ENCODE measurements at regions not wholly inside any gene's neighbourhood (a gene's known extent, or its start where the extent isn't known, plus 50 kb on each side); places are given as distances from the start of the nearest gene placed in this dataset.

GRCh38 chr2:167708998-167709397 is 538.4 kb downstream of the STK39 start:
- Histone ChIP-seq H3K18ac (ENCODE audit: extremely low read depth, low read length) (no peak overlapping the region), H2BK5ac (ENCODE audit: low read depth, low read length) (no peak overlapping the region)

More at GRCh38 chr2:167708998-167709397, 538.4 kb downstream of the STK39 start:
- no peak overlapping the region for H4K5ac ChIP-seq (ENCODE audit: insufficient read length, low read depth, low read length)
- no peak overlapping the region for H2BK20ac ChIP-seq (ENCODE audit: low read length)
- no peaks in the 10 kb centered on the region for H3K79me2 ChIP-seq (ENCODE audit: control insufficient read depth in 1 of 2, insufficient read depth in 2 of 2, low read length in 2 of 2)
- no peak overlapping the region for H3K56ac ChIP-seq (replicated peaks; ENCODE audit: insufficient read length, low read depth, low read length)
- CTCF ChIA-PET (ENCODE audit: partially characterized antibody), result no interaction called here
- no peak overlapping the region for H4K8ac ChIP-seq (ENCODE audit: extremely low read depth, insufficient read depth, low read length)
- no peak overlapping the region for H4K91ac ChIP-seq (replicated peaks; ENCODE audit: insufficient read length, low read length)
- no peak overlapping the region for H2BK15ac ChIP-seq (ENCODE audit: low read length)
- H3K4me2 ChIP-seq (ENCODE audit: insufficient read depth in 1 of 2, low read depth in 2 of 2, low read length in 2 of 2), result no peak overlapping the region
- no peak for FAIRE-seq
- H3K9me3 ChIP-seq (ENCODE audit: insufficient read depth in 2 of 2, low read depth in 1 of 2, low read length in 1 of 2), result no peaks in the 10 kb centered on the region
- H2AK5ac ChIP-seq (ENCODE audit: low read depth, low read length), result no peak overlapping the region
- H2BK12ac ChIP-seq (ENCODE audit: low read depth, low read length), result no peak overlapping the region
- POLR2A ChIA-PET (ENCODE audit: partially characterized antibody), result no interaction called here
- H3K23ac ChIP-seq (ENCODE audit: insufficient read length), result no peak overlapping the region
- DNase-seq (ENCODE audit: low read depth in 1 of 2, low spot score in 2 of 2), result no peak
- H3K9ac ChIP-seq (replicated peaks in 1 of 4; ENCODE audit: extremely low read depth in 1 of 4, low read depth in 3 of 4, low read length in 3 of 4), result no peak overlapping the region
- H3K27me3 ChIP-seq (replicated peaks in 1 of 4; ENCODE audit: control insufficient read depth in 3 of 4, extremely low read depth in 1 of 4, insufficient read depth in 3 of 4, low read length in 3 of 4), result no peaks in the 10 kb centered on the region
- H3K4ac ChIP-seq (replicated peaks; ENCODE audit: insufficient read length, low read depth, low read length), result no peak overlapping the region
- no peaks in the 10 kb centered on the region for H4K20me1 ChIP-seq (replicated peaks in 1 of 2; ENCODE audit: control insufficient read depth in 1 of 2, insufficient read depth in 2 of 2, low read length in 2 of 2)
- no peaks in the 10 kb centered on the region for H3K79me1 ChIP-seq (ENCODE audit: low read depth, low read length)
- H2BK120ac ChIP-seq (replicated peaks; ENCODE audit: low read depth, low read length), result no peak overlapping the region
- H3K27ac ChIP-seq (ENCODE audit: low read depth, low read length), result no peak overlapping the region
- H2AFZ ChIP-seq (ENCODE audit: low read length), result no peak overlapping the region
- H3K36me3 ChIP-seq (ENCODE audit: control insufficient read depth in 2 of 4, insufficient read depth in 4 of 4, low read length in 3 of 4), result no peaks in the 10 kb centered on the region; a peak in 1 of 8 replicates
- H3K14ac ChIP-seq (ENCODE audit: insufficient read length), result no peak overlapping the region
- no peak overlapping the region for H3K4me3 ChIP-seq (ENCODE audit: extremely low read depth in 1 of 4, insufficient read depth in 2 of 4, low read depth in 3 of 4, low read length in 4 of 4)
- TF ChIP-seq JUN (IDR thresholded peaks at IDR 0.05; ENCODE audit: low read depth, low read length), result no peak
- TF ChIP-seq CTBP2 (IDR thresholded peaks at IDR 0.05; ENCODE audit: borderline replicate concordance, insufficient read depth, insufficient read length, low read length), result no peak
- no peak for TF ChIP-seq GABPA (IDR thresholded peaks at IDR 0.05; ENCODE audit: borderline replicate concordance, insufficient read depth, low read length)
- no peak for TF ChIP-seq FOSL1 (IDR thresholded peaks at IDR 0.05; ENCODE audit: insufficient read depth, low read depth, low read length)
- H3K4me1 ChIP-seq (replicated peaks in 1 of 4; ENCODE audit: control insufficient read depth in 3 of 4, insufficient read depth in 4 of 4, low read length in 3 of 4), result no peaks in the 10 kb centered on the region
- no peaks in the 10 kb centered on the region for H3K23me2 ChIP-seq (ENCODE audit: low read depth, low read length)
